GM04504 (cell line): ENCODE measurements at regions not wholly inside any gene's neighbourhood (a gene's known extent, or its start where the extent isn't known, plus 50 kb on each side); places are given as distances from the start of the nearest gene placed in this dataset.
"Not testable (repeated sequence)": the region's sequence is repeated elsewhere in the genome, so short reads cannot be mapped to it uniquely, and the experiment has no call there.

Experiments
- DNase-seq: peaks from one replicate; pipeline ENCODE4 v3.0.0-alpha.2; 2012; ENCODE audit warnings: low read depth

DNA sequence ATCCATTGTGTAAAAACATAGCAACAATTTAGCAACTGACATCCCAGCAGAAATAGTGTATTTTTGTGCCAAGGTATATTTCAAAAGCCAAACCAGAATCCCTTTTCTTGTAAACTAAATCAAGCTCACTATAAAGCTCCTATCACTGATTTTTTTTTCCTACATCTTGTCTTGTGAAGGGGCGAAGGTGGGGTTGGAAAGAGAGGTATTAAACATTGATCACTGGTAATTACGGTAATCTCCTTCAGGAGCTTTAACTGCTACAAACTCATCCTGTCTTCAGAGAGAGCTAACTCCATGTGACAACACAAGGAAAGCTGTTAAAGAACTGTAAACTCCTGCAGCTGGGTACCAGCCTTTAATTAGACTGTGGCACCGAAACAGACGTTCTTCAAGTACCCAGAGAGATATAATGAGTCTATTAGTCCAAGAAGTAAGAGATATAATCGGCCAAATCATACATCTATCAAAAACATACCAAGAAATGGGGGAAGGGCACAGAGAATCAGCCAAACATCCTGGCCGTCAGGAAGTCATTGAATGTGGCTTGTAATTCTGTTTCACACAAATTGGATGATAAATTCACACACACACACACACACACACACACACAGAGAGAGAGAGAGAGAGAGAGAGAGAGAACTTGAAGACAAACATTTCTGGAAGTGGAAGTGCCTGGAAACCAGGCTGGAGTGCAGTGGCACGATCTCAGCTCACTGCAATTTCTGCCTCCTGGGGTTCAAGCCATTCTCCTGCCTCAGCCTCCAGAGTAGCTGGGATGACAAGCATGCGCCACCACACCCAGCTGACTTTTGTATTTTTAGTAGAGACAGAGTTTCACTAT lies 111.9 kb upstream of the PPARGC1A start:
- no peak for DNase-seq

GRCh38 chr4:24000470-24000831 lies 110.6 kb upstream of the PPARGC1A start:
- DNase-seq = no peak

GRCh38 chr4:23999714-24000469 lies 110.0 kb upstream of the PPARGC1A start:
- DNase-seq = no peak

DNA sequence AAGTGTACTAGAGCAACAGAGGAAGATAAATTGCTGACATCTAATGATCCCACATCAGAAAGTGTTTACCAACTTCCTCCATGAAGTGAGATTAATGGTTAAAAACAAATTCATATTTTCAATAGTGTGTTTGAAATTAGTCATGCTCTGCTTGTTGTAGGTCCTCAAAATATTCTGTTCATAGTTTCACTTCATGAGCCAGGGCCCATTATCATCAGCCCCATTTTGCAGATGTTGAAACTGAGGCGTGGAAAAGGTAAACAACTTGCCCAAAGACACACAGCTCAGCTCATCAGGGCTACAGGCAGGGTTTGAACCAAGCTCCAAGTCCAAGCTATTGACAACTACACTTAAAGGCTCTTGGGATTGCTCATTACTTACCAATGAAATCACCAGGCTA lies 103.5 kb upstream of the PPARGC1A start:
- DNase-seq = no peak

DNA sequence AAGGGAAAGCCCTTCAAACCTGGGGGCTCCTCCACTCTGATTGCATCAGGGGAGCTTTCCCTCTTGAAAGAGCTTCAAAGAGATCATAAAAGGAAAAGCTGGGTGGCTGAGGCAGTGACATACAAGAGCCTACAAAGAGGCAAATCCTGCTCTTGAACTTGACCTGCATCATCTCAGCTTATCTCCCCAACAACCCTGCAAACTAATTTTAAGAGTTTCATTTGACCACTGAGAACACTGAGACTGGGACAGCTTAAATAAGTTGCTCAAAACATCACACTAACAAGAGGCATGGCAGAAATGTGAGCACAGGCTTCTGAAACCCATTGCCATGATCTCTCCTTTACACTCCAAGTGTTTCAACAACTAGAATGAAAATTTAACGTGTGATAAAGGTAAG lies 101.6 kb upstream of the PPARGC1A start:
- no peak for DNase-seq

DNA sequence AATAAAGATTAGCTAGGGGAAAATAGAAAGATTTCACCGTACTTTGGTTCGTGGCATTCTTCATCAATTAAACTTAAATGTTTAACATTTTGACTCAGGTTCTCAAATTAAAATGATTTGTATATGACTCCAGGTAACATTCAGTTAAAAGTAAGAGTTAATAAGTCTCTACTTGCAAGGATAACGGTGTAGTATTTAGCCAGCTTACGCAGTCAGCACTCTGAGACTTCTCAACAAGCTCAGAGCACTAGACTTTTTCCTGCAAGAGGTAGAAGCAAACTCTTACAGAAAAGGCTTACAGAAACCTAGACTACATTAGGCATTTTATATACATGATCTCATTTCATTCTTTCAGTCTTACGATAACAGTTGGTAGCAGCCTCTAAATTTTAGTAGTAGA lies 96.4 kb upstream of the PPARGC1A start:
- no peak for DNase-seq

GRCh38 chr4:23981328-23981727 lies 91.5 kb upstream of the PPARGC1A start:
- DNase-seq = no peak

DNA sequence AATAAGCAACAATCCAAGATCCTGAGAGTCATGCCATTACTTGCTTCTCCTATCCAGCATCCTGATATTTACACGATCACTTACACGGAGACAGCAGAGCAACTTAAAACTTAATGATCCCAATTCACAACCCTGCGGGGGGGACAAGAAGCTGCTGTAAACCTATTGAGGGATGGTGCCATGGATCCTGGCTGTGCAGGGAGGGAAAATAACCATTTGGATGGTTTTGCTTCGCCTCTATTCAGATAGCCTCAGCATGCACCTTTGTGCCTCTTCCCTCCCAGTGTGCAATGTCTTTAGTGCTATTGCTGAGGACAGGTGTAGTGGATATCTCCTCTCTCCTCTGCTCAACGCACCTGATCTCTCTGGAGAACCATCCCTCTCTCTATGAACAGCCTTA lies 89.7 kb upstream of the PPARGC1A start:
- DNase-seq = no peak

- DNase-seq = no peak
Observed at GRCh38 chr4:23978002-23978401, 88.2 kb upstream of the PPARGC1A start.

DNA sequence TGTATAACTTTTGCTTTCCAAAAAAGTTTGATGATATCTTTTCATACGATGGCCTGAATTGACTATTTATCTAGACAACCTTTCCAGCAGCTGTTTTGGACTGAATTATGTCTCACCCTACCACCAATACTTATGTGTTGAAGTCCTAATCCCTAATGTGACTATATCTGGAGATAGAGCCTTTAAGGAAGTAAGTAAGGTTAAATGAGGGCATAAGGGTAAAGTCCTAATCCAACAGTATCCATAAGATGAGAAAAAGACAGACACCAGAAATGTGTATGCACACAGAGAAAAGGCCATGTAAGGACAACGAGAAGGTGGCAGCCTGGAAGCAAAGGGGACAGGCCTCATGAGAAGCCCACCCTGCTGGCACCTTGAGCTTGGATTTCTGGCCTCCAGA lies 86.6 kb upstream of the PPARGC1A start:
- no peak for DNase-seq

DNA sequence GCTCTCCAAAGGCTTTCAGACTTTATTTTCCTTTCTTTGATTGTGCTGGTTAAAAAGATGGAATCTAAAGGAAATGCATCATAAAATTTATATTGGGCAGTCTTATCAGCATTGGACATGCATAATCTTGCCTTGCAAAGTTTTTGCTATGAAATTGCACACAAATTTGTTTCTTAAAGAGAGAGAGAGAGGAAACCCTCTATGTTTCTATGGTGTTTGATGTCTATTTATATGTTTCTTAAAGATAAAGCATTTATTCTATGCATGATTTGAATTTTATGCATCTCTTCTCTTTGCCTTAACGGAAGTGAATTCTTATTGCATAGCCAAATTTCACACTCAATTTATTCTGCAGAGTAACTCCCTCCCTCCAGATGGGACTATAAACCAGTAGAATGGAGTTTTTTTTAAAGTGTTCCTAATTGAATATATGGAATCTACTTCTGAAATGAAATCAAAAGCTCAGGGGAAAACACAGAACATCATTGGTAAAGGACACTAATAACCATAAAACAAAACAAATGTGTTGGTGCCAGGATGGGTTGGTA lies 83.5 kb upstream of the PPARGC1A start:
- no peak for DNase-seq

DNA sequence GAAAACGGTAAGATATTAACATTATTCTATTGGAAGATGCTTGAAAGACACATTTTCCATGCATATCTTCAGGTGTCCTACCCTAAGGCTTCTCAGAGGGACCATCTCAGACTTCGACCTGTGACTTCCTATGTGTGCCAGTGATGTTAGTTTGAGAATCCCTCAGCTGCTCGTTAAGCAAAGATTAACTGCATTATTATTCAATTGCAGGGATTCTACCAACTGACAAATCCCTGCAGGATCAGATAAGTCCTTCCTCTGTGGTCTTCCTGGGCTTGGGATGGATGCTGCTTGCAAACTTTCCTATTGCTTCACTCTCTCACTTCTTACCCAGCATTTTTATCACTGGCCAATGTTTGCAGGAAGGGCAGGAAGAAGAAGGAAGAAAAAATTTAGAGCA lies 83.0 kb upstream of the PPARGC1A start:
- DNase-seq = no peak

GRCh38 chr4:23972187-23972586 lies 82.3 kb upstream of the PPARGC1A start:
- DNase-seq = no peak

- DNase-seq = no peak
Observed at GRCh38 chr4:23970201-23970850, 80.5 kb upstream of the PPARGC1A start.

DNA sequence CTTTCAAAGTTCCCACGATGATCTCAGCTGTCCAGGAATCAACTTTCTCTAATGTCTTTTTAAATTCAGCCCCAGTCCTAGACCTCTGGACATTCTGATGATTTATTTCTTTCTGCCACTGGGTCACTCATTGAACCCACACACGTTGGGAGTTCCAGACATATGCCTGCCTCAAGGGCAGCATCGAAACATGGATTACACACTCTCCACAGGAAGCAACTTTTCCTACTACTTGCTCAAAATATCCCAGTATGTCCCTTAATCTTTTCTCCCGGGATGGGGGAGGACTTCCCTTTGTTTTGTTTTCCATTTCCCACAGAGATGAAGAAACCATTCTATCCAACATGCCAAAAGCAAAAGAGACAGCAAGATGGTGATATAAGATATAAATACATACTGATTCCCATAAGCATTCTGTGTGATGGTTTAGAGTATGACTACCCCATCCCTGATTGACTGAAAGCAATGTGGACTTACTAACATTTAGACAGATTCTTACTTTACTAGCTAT lies 79.8 kb upstream of the PPARGC1A start:
- DNase-seq = no peak

DNA sequence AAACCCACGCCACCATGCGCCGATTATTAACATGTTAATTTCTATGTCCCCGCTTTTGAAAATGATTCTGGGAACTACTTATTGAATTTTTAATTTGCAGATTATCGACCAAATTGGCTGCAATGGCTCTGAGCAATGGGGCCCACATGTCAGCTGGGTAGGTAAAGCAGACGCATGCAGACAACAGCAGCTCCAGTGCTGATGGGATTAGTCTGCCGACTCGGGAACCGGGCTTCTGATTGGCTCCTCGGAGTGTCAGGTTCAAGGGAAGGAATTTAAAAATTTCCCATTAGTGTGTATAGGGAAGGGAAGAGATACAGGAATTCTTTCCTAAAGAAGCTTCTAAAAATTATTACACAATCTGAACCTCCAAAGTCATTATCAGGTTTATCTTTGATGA lies 77.4 kb upstream of the PPARGC1A start:
- DNase-seq = no peak

DNA sequence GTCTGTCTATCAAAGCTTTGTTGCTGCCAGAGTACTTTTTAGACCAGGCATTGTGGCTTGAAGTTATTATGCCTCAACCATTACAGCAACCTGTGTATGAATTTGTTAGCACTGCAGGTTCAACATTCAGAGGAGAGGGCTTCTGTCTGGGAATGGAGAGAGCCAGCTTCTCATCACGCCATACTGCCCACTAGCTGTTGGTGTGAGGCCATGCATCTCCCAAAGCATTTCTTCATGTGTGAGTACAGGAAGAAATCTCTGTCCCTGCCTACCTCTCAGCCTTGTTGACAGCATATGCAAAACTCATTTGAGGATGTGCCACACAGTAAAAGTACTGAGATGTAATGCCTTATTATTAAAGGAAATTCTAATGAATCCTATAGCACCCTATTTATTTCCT lies 76.9 kb upstream of the PPARGC1A start:
- no peak for DNase-seq

- no peak for DNase-seq
Observed at GRCh38 chr4:23962462-23962861, 72.6 kb upstream of the PPARGC1A start.

DNA sequence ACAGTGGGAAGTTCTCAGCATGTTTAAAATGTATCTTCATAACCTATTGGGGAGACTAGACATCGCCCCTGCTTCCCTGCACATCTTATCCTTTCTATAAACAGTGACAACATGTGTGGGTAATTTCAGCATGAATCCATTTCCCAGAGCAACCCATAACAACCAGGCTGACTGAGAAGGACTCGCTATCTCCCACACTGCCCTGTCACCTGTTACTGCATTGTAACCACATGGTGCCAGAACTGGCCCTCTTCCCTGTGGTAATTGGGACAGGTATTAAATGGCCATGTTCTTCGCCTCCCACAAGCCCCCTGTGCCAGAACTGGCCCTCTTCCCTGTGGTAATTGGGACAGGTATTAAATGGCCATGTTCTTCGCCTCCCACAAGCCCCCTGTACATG lies 71.5 kb upstream of the PPARGC1A start:
- not testable (repeated sequence) for DNase-seq

- no peak for DNase-seq
Observed at GRCh38 chr4:23959396-23960148, 69.7 kb upstream of the PPARGC1A start.

DNA sequence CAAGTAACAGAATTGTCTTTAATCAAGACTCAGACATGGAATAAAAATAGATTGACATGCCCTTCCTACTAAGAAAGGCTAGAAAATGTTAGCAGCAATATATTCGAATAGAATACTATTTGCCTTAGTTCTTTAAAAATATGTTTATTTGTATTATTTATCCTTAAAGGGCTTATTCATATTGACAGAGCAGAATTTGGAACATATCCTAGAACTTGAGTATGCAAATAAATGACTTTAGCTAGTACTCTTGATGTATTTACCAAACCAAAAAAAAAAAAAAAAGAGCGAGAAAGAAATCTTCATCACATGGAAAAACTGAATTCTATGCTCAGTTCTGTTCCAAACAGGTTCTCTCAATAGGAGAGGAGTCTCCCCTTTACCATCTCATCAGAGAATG lies 68.9 kb upstream of the PPARGC1A start:
- DNase-seq = no peak

- no peak for DNase-seq
Observed at GRCh38 chr4:23957465-23957864, 67.6 kb upstream of the PPARGC1A start.
